HFFc6 (cell line): ENCODE measurements at regions not wholly inside any gene's neighbourhood (a gene's known extent, or its start where the extent isn't known, plus 50 kb on each side); places are given as distances from the start of the nearest gene placed in this dataset.

ENCODE experiments used
- DNase-seq: peaks from one replicate; pipeline ENCODE4 v3.0.0-alpha.2; 2018
- H3K27ac Mint-ChIP-seq: 2 replicates; pipeline ENCODE4 v1.8.0; 2020; ENCODE audit warnings: mild to moderate bottlenecking, mixed read lengths
- H3K27me3 Mint-ChIP-seq: 2 replicates; pipeline ENCODE4 v1.8.0; 2021; ENCODE audit warnings: mild to moderate bottlenecking, moderate library complexity, mixed read lengths; ENCODE audit not compliant: insufficient read depth
- H3K36me3 Mint-ChIP-seq: 2 replicates; pipeline ENCODE4 v1.8.0; 2021; ENCODE audit warnings: low read depth, mixed read lengths
- H3K4me1 Mint-ChIP-seq: 2 replicates; pipeline ENCODE4 v1.8.0; 2020; ENCODE audit warnings: low read depth, mixed read lengths
- H3K4me3 Mint-ChIP-seq: 2 replicates; pipeline ENCODE4 v1.8.0; 2020; ENCODE audit warnings: mild to moderate bottlenecking, moderate library complexity, mixed read lengths
- H3K9me3 Mint-ChIP-seq: 2 replicates; pipeline ENCODE4 v1.8.0; 2020; ENCODE audit warnings: mild to moderate bottlenecking, mixed read lengths
- CTCF ChIP-seq: fragments of 200-600 bp; sonication (generic); IDR thresholded peaks from 2 replicates; pipeline ENCODE4 v1.5.0; 2021; ENCODE audit warnings: antibody characterized with exemption, mild to moderate bottlenecking

DNA sequence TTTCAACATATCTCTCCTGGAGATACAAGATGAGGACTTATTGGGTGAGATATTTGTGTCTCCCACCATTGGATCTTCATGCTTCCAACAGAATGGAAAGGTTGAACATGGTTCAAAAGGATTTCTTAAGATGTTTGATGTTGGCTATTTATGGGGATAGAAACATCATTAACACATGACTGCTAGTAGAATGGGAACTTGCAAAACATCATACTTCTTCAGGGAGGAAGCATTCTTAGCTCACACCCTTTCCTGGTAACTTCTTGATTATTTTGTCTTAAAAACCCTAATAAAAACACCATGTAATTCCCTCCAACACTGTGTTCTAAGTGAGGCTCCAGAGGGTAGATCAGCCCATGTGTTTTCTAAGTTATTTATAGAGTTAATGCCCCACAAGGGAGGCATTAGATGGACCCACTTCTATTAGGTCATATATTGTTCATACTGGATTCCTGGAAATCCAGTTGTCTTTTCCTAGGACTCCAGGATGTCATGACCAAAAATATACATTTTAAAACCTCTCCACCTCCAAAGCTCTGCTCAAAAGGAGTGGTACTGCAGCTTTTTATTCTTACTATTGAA is 95.8 kb downstream of the FOXD1 start:
- TF ChIP-seq CTCF: no peak
- Mint-ChIP-seq H3K9me3 (peaks cover 43% of the 10 kb centered on the region), H3K4me1 (peaks cover 16% of the 10 kb centered on the region), H3K27ac (no peak overlapping the region), H3K4me3 (no peak overlapping the region), H3K36me3 (peaks cover 36% of the 10 kb centered on the region), H3K27me3 (peaks cover 6% of the 10 kb centered on the region)
- DNase-seq: no peak

DNA sequence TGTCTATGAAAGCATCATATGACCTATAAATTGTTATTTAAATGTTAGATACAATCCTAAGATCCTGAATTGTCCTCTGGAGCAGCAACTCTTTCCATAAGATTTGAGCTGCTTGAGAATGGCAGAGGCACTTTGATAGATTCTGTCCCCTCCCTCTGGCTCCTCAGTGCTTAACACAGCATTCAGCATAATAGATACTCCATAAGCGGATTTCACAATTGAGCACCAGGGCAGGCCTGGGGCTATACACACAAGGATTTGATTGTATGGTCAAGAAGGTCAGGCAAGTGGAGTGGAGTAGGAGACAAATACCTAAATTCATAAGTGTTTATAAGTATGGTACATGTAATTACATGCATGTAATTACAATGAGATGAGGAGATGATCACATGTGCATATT is 96.3 kb downstream of the FOXD1 start:
- Mint-ChIP-seq H3K27me3 (peaks cover 6% of the 10 kb centered on the region), H3K36me3 (peaks cover 41% of the 10 kb centered on the region), H3K9me3 (peaks cover 48% of the 10 kb centered on the region), H3K4me1 (peaks cover 16% of the 10 kb centered on the region), H3K27ac (no peak overlapping the region), H3K4me3 (no peak overlapping the region)
- TF ChIP-seq CTCF: no peak
- DNase-seq: no peak

- no peak overlapping the region for H3K27ac Mint-ChIP-seq
- DNase-seq: no peak
- peaks cover 6% of the 10 kb centered on the region for H3K27me3 Mint-ChIP-seq
- no peak for TF ChIP-seq CTCF
- peaks cover 16% of the 10 kb centered on the region for H3K4me1 Mint-ChIP-seq
- H3K36me3 Mint-ChIP-seq: peaks cover 47% of the 10 kb centered on the region
- H3K4me3 Mint-ChIP-seq: no peak overlapping the region
- H3K9me3 Mint-ChIP-seq: peaks cover 54% of the 10 kb centered on the region
Observed at GRCh38 chr5:73351593-73351992, 97.0 kb downstream of the FOXD1 start.

- Mint-ChIP-seq H3K4me3 (no peak overlapping the region), H3K4me1 (no peaks in the 10 kb centered on the region), H3K9me3 (peaks cover 66% of the 10 kb centered on the region), H3K36me3 (peaks cover 58% of the 10 kb centered on the region), H3K27ac (no peak overlapping the region), H3K27me3 (peaks cover 12% of the 10 kb centered on the region)
- no peak for DNase-seq
- TF ChIP-seq CTCF: no peak
Observed at GRCh38 chr5:73346878-73347408, 101.6 kb downstream of the FOXD1 start.

DNA sequence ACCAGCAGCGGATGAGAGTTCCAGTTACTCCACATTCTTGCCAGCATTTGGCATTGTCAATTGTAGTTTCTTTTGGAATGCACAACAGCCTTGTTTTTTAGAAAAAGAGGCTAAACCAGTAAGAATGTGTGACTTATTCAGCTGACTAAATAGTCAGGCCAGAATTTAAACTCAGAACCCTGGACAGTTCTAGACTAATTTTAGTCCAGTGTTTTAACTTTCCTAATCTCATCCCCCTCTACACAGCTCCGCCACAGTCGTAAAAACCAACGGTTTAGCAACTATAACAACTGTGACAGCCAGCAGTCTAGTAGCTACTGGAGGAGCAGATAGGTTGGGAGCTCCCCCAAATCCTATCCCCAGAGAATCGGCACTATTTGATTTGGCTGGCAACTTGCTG is 103.7 kb downstream of the FOXD1 start:
- peaks cover 42% of the 10 kb centered on the region for H3K36me3 Mint-ChIP-seq
- TF ChIP-seq CTCF: no peak
- no peak overlapping the region for H3K27ac Mint-ChIP-seq
- H3K27me3 Mint-ChIP-seq: peaks cover 12% of the 10 kb centered on the region
- H3K4me1 Mint-ChIP-seq: no peaks in the 10 kb centered on the region
- no peak overlapping the region for H3K4me3 Mint-ChIP-seq
- no peak for DNase-seq
- peaks cover 50% of the 10 kb centered on the region for H3K9me3 Mint-ChIP-seq
